AG20443 (cell line): ENCODE measurements at regions not wholly inside any gene's neighbourhood (a gene's known extent, or its start where the extent isn't known, plus 50 kb on each side); places are given as distances from the start of the nearest gene placed in this dataset.

ENCODE experiments used
- DNase-seq: peaks from one replicate; pipeline ENCODE4 v3.0.0; 2012; ENCODE audit warnings: low spot score, mixed read lengths

DNA sequence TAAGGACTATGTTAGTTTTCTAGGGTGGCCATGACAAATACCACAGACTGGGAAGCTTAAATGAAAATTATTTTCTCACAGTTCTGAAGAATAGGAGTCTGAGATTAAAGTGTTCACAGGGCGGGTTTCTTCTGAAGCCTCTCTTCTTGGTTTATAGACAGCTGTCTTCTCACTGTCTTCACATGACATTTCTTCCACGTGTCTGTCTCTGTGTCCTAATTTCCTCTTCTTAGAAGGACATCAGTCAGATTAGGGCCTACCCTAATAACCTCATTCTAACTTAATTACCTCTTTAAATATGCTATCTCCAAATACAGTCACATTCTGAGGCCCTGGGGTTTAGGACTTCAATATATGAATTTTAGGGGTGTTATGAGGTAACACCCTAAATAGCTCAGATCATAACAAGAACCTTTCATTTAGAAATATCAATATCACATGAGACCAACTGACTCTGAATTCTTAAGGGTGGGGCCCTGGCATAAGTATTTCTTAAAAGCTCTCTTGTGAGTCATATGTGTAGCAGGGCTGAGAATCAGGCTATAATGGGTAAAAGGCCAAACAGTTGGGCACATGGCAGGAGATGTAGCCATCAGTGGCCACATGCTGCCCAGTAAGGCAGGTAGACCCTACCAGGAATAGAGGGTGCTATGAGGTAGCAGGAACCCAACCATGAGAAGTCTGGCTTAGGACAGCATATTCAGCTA lies 62.0 kb upstream of the TENT5A start:
- peak; percentile 64 for DNase-seq

DNA sequence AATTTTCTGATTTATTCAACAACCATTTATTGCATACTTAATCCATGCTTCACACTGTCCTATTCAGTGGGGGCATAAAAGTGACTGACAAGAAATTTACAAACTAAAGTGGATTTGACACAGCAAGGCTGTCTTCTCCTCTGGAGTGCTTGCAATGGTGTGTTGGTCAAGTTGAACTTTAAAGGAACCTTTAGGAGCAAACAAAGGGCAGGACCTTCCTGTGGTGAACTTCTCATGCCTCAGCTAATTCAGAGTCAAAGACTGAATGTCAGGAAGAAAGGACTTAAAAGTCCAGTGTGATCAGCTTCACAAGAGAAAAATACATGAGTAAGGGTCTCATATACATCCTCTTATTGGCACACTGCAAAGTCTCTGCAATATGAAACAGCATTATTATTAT lies 60.8 kb upstream of the TENT5A start:
- no peak for DNase-seq

DNA sequence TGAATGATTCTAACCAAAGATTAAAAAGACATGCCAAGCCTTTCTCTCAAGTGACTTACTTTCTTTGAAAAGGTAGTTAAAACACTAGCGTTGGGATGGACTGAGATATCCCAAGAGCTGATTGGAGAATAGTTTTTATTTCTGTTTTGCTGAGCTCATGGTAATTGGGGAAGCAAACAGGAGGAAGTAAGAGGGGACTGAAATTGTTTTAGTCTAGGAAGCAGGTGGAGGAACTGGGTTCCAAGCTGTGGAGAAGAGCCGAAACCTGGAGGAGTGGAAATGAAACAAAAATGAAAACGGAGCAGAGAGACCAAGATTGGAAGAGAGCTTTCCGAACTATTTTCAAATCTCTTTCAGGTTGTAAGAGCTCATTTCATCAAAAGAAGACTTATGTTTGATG lies 59.9 kb upstream of the TENT5A start:
- DNase-seq = no peak

DNA sequence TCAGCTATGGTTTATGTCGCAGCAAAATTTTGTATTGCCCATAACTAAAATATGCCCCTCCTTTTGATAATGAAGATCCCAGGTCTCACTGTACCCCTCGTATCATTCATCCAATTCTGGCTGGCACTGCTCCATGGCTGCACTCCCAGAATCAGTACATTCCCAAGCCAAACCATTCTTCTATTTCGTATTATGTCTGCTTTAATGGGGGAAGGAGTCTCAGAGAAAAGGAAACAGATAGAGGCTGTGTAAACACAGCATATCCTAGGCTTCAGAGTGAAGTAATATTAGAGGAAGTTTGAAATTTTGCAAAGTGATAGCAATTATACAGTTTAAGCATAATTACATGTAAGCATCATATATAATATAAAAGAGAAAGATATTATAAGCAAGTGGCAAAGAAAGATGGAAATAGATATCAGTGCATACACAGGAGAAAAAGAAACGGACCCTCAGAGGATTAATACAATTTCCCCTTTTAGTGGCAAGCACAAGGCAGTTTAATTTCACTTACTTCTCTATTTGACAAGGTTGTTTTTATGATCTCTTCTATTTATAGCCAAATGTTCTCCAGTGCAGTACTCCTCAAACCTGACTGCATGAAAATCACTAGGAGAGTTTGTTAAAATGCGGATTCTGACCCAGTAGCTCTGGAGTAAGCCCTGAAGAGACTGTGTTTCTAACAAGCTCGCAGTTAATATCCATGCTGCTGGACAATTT lies 56.5 kb upstream of the TENT5A start:
- no peak for DNase-seq

DNA sequence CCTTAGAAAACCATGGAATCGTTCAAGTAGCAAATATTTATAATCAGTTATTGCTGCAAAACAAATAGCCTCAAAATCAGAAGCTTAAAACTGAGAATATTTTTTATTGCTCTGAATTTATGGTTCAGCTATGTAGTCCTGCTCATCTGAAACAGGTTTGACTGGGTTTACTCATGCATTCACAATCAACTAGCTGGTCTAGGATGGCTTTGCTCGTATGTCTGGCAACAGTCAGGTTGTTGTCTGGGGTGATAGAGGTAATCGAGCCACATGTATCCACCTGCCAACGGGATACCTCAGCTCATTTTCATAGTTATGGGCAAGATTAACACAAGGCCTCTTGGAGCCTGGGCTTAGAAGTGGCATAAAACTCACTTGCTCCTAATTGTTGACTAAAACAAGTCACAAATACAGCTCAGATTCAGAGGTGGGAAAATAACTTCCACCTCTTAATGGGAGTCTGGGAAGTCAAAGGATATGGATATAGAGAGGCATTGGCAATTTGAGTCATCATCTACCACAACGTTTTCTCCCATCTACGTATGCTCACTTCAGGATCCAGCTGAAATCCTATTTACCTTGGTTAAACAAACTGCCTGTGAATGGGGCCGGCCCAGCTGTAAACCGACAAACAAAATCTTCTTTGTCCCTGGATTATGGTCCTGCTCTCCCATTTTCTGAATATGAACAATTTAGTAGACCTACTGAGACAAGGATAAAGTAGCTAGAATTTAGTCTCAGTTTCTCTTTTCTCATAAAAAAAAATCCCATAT lies 54.5 kb upstream of the TENT5A start:
- no peak for DNase-seq

DNA sequence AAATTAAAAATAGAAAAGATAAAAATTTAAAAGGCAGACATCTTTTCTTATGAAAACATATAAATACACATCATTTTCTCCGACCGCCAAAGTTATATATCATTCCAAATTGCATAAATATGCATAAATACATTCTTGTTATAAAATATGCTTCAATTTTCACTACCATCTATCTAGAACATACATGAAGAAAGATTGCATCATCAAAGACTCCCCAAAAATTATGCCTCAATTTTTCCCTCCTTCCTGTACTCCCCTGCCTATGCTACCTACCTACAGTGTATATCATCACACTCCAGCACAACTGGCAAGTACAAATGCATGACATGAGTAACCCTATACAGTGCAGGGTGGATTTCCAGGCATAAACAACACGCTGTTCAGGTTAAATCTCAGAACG lies 49.9 kb upstream of the TENT5A start:
- DNase-seq = no peak
